ENCODE measurements at regions not wholly inside any gene's neighbourhood (a gene's known extent, or its start where the extent isn't known, plus 50 kb on each side); places are given as distances from the start of the nearest gene placed in this dataset.

GRCh38 chr4:178671766-178672165 lies 1229.5 kb upstream of the AGA start:
- Mint-ChIP-seq H3K27me3 (ENCODE audit: low read depth) (no peaks in the 10 kb centered on the region), H3K4me1 (no peaks in the 10 kb centered on the region), H3K9me3 (peaks cover 6% of the 10 kb centered on the region), H3K36me3 (ENCODE audit: low read depth) (no peaks in the 10 kb centered on the region), H3K4me3 (no peak overlapping the region), H3K27ac (no peak overlapping the region)
- no peak for TF ChIP-seq CTCF (IDR thresholded peaks at IDR 0.05; ENCODE audit: unreplicated experiment in 3 of 3)

GRCh38 chr4:178672512-178672911 lies 1230.3 kb upstream of the AGA start:
- H3K4me3 Mint-ChIP-seq = no peak overlapping the region
- H3K27me3 Mint-ChIP-seq (ENCODE audit: low read depth) = no peaks in the 10 kb centered on the region
- H3K4me1 Mint-ChIP-seq = no peaks in the 10 kb centered on the region
- H3K9me3 Mint-ChIP-seq = peaks cover 6% of the 10 kb centered on the region
- H3K36me3 Mint-ChIP-seq (ENCODE audit: low read depth) = no peaks in the 10 kb centered on the region
- no peak overlapping the region for H3K27ac Mint-ChIP-seq
- no peak for TF ChIP-seq CTCF (IDR thresholded peaks at IDR 0.05; ENCODE audit: unreplicated experiment in 3 of 3)

- Mint-ChIP-seq H3K27ac (no peak overlapping the region), H3K36me3 (ENCODE audit: low read depth) (no peaks in the 10 kb centered on the region)
Measured at GRCh38 chr4:178681871-178682270, 1239.6 kb upstream of the AGA start.

GRCh38 chr4:178689926-178690325 lies 1247.7 kb upstream of the AGA start:
- no peak for TF ChIP-seq CTCF (IDR thresholded peaks at IDR 0.05; ENCODE audit: unreplicated experiment in 3 of 3)
- H3K36me3 Mint-ChIP-seq (ENCODE audit: low read depth) = no peaks in the 10 kb centered on the region
- no peaks in the 10 kb centered on the region for H3K27me3 Mint-ChIP-seq (ENCODE audit: low read depth)
- no peak overlapping the region for H3K4me3 Mint-ChIP-seq
- H3K9me3 Mint-ChIP-seq = no peaks in the 10 kb centered on the region
- H3K4me1 Mint-ChIP-seq = no peaks in the 10 kb centered on the region
- H3K27ac Mint-ChIP-seq = no peak overlapping the region

More at GRCh38 chr4:178681871-178682270, 1239.6 kb upstream of the AGA start:
- Mint-ChIP-seq H3K4me3 (no peak overlapping the region), H3K4me1 (no peaks in the 10 kb centered on the region), H3K27me3 (ENCODE audit: low read depth) (no peaks in the 10 kb centered on the region), H3K9me3 (no peaks in the 10 kb centered on the region)
- TF ChIP-seq CTCF (IDR thresholded peaks at IDR 0.05; ENCODE audit: unreplicated experiment in 3 of 3) = no peak

GRCh38 chr4:178693816-178694215 lies 1251.6 kb upstream of the AGA start:
- H3K9me3 Mint-ChIP-seq = no peaks in the 10 kb centered on the region
- no peak for TF ChIP-seq CTCF (IDR thresholded peaks at IDR 0.05; ENCODE audit: unreplicated experiment in 3 of 3)
- H3K36me3 Mint-ChIP-seq (ENCODE audit: low read depth) = no peaks in the 10 kb centered on the region
- no peaks in the 10 kb centered on the region for H3K4me1 Mint-ChIP-seq
- H3K27ac Mint-ChIP-seq = no peak overlapping the region
- H3K4me3 Mint-ChIP-seq = no peak overlapping the region
- H3K27me3 Mint-ChIP-seq (ENCODE audit: low read depth) = no peaks in the 10 kb centered on the region

GRCh38 chr4:178696515-178696914 lies 1254.3 kb upstream of the AGA start:
- no peaks in the 10 kb centered on the region for H3K4me1 Mint-ChIP-seq
- H3K9me3 Mint-ChIP-seq = no peaks in the 10 kb centered on the region
- H3K27me3 Mint-ChIP-seq (ENCODE audit: low read depth) = no peaks in the 10 kb centered on the region
- no peaks in the 10 kb centered on the region for H3K36me3 Mint-ChIP-seq (ENCODE audit: low read depth)
- no peak for TF ChIP-seq CTCF (IDR thresholded peaks at IDR 0.05; ENCODE audit: unreplicated experiment in 3 of 3)
- H3K4me3 Mint-ChIP-seq = no peak overlapping the region
- H3K27ac Mint-ChIP-seq = no peak overlapping the region
